GM18517 (cell line): ENCODE measurements at regions not wholly inside any gene's neighbourhood (a gene's known extent, or its start where the extent isn't known, plus 50 kb on each side); places are given as distances from the start of the nearest gene placed in this dataset.

Experiments
- ATAC-seq: cut with Tn5 transposase; IDR thresholded peaks from one replicate; pipeline ENCODE4 v1.9.1; 2021; ENCODE audit warnings: mild to moderate bottlenecking, moderate library complexity; ENCODE audit not compliant: unreplicated experiment

GRCh38 chr9:17967731-17968130, 388.9 kb downstream of the SH3GL2 start:
- ATAC-seq, result no peak

DNA sequence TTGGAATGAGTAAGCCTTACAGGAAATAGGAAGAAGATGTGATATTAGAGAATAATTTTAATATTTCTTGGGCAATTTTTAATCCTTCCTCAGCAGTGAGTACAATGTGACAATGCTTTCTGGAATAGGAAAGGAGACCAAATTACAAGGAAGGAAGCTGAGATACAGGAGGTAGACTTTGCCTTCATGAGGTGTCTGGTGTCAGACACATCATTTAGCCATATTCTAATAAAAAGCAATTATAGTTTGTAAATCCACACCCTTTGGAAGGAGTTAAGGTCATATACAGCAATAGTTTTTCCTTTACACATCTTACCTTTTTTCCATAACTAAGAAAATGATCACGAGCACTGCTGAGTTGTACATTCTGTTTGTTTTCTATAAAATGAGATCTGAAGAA, 390.4 kb downstream of the SH3GL2 start:
- no peak for ATAC-seq

DNA sequence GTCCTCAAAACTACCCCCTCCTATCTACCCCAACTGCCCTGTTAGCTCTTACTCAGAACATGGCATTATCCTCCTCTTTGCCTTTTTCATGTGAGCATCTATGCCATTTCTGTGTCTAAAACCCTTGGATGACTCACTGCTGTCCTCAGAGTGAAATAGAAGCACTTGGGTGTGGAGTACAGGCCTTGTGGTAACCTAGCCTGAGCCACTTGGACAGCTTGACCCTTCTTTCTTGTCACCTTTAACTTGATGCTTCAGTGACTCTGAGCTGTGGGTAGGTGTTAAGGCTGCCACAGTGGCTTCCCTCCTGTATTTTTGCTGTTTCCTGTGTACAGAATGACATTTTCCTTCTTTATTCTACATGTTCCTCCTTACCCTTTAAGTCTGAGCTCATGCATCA, 391.4 kb downstream of the SH3GL2 start:
- ATAC-seq, result no peak

- no peak for ATAC-seq
Observed at GRCh38 chr9:17978773-17979172, 399.9 kb downstream of the SH3GL2 start.

GRCh38 chr9:17986595-17986994, 407.7 kb downstream of the SH3GL2 start:
- no peak for ATAC-seq

- no peak for ATAC-seq
Observed at GRCh38 chr9:17987189-17987588, 408.3 kb downstream of the SH3GL2 start.

GRCh38 chr9:17988489-17988888, 409.6 kb downstream of the SH3GL2 start:
- no peak for ATAC-seq

DNA sequence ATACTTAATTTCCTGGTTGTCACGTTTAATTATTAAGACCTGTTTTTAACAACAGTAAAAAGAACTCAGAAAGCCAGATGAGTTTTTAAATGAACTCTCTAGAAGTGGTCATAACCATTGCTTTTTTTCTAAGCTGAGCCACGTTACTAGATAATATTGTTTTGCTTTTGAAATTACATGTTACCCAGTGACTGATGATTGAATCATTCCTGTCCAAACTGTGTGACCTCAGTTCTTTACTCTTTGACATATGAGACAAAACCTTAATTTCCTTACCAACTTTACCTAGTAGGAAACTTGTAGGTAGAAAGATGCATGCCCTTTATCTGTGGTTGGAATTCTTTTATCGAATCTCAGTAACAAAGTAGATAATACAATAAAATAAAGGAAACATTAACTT, 411.7 kb downstream of the SH3GL2 start:
- no peak for ATAC-seq

GRCh38 chr9:17993024-17993423, 414.2 kb downstream of the SH3GL2 start:
- no peak for ATAC-seq

GRCh38 chr9:17994695-17995425, 416.0 kb downstream of the SH3GL2 start:
- no peak for ATAC-seq

- no peak for ATAC-seq
Observed at GRCh38 chr9:17996728-17997127, 417.9 kb downstream of the SH3GL2 start.

DNA sequence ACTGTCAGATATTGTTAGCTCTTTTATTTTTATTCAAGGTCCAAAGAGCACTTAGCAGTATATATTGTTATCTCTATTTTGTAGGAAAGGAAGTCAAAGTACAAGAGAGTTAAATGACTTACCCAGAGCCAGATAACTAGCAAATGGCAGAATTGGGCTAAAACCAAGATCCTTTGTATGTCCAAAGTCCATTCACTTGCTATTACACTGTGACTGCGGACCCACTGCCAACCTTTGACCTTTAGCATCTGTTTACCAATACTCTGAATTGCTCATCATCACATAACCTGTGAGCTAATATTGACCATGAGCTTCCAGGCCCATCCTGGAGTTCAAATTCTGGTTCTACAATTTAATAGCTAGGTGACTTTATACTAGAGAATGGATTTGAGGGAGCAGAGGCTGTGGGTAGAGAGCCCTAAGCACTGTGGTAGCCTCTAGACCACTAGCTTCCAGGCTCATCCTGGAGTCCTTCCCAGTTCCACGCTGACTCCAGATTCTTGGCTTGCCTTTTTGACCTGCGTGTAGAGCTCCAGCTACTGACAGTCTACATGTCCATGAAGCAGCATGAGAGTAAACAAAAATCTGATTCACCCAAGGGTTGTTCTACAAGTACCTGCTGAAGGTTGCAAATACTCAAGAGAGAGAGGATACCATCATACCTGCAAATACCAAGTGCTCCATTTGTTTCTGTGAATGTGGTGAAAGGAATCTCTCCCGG, 424.0 kb downstream of the SH3GL2 start:
- ATAC-seq, result no peak

GRCh38 chr9:18006591-18006990, 427.7 kb downstream of the SH3GL2 start:
- no peak for ATAC-seq

GRCh38 chr9:18007621-18008020, 428.8 kb downstream of the SH3GL2 start:
- no peak for ATAC-seq

- no peak for ATAC-seq
Observed at GRCh38 chr9:18009902-18010301, 431.0 kb downstream of the SH3GL2 start.

GRCh38 chr9:18010492-18010891, 431.6 kb downstream of the SH3GL2 start:
- no peak for ATAC-seq

- ATAC-seq, result no peak
Observed at GRCh38 chr9:18012170-18012569, 433.3 kb downstream of the SH3GL2 start.

- no peak for ATAC-seq
Observed at GRCh38 chr9:18014556-18014955, 435.7 kb downstream of the SH3GL2 start.

GRCh38 chr9:18015116-18015515, 436.2 kb downstream of the SH3GL2 start:
- ATAC-seq, result no peak

DNA sequence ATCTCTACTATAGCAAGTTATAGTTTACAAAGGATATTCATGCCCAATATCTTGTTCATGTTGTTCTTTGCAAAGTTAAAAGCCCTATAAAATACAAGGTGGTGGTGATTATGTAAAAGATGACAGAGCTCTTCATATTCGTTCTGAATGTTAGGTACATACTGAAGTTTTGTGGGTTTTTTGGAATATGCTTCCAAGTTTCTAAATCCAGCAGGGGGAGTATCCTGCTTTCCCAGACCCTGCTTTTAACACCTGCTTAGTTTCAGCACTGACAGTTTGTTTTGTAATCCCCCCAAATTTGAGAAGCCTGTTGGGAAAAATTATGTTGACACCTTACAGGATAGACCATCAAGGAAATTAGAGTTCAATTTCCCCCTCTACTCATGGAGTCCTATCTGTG, 438.3 kb downstream of the SH3GL2 start:
- no peak for ATAC-seq

DNA sequence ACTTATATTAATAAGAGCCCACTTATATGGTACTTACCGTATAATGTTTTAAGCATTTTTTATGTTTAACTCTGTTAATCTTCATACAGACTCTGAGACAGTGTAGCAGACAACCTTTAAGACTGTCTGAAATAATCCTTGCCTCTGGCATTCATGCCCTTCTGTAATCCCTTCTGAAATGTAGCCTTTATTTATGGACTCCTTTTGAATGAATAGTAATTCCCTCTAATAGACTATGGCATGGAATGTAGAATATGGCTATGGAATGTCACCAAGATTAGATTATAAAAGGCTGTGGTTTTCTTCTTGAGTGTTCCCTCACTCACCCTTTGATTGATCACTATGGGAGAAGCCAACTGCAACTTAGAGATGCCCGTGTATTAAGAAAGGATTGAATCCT, 439.4 kb downstream of the SH3GL2 start:
- no peak for ATAC-seq

DNA sequence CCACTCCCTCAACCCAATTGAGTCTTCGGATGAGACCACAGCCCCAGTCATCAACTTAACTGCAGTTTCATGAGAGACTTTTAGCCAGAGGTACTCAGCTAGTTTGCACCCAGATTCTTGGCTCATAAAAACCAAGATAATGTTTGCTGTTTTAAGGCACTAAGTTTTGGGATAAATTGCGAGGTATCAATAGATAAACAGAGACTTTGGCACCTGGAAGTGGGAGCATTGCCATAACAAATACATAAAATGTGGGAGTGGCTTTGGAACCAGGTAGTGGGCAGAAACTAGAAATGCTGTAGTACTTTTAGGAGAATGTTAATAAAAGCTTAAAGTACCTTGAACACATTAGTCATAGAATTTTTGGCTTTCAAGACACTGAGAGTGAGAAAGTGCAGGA, 439.8 kb downstream of the SH3GL2 start:
- ATAC-seq, result no peak
